ENCODE measurements at regions not wholly inside any gene's neighbourhood (a gene's known extent, or its start where the extent isn't known, plus 50 kb on each side); places are given as distances from the start of the nearest gene placed in this dataset.

- ATAC-seq (ENCODE audit: low FRiP score in 2 of 2): no peak
These were observed 1233.4 kb downstream of the ROBO2 start for GRCh38 chr3:78273326-78273725.

GRCh38 chr3:78274475-78275065, 1234.7 kb downstream of the ROBO2 start:
- 82 to 90% methylated on average over 2 of the region's 2 CpGs for WGBS, 2 donors
- TF ChIP-seq POLR2AphosphoS5 (IDR thresholded peaks at IDR 0.05): no peak
- no peak for TF ChIP-seq CTCF (IDR thresholded peaks at IDR 0.05)
- TF ChIP-seq EP300 (IDR thresholded peaks at IDR 0.05): no peak
- TF ChIP-seq POLR2A (IDR thresholded peaks at IDR 0.05): no peak
- no peak for DNase-seq

More at GRCh38 chr3:78273326-78273725, 1233.4 kb downstream of the ROBO2 start:
- no peaks in the 10 kb centered on the region for H3K4me1 ChIP-seq
- H3K4me3 ChIP-seq: no peak overlapping the region
- DNase-seq: no peak
- no peak overlapping the region for H3K27ac ChIP-seq
- H3K9me3 ChIP-seq: no peaks in the 10 kb centered on the region
- H3K36me3 ChIP-seq: no peaks in the 10 kb centered on the region
- TF ChIP-seq POLR2A (IDR thresholded peaks at IDR 0.05): no peak
- no peak for TF ChIP-seq EP300 (IDR thresholded peaks at IDR 0.05)
- TF ChIP-seq CTCF (IDR thresholded peaks at IDR 0.05): no peak
- no peak for TF ChIP-seq POLR2AphosphoS5 (IDR thresholded peaks at IDR 0.05)
- no peaks in the 10 kb centered on the region for H3K27me3 ChIP-seq
- 66 to 69% methylated on average over 4 of the region's 4 CpGs for WGBS, 2 donors

GRCh38 chr3:78275420-78275852, 1235.5 kb downstream of the ROBO2 start:
- H3K4me1 ChIP-seq: no peaks in the 10 kb centered on the region
- H3K4me3 ChIP-seq: no peak overlapping the region
- H3K9me3 ChIP-seq: no peaks in the 10 kb centered on the region
- ATAC-seq (ENCODE audit: low FRiP score in 2 of 2) (no peak), DNase-seq (no peak)
- no peaks in the 10 kb centered on the region for H3K36me3 ChIP-seq
- 82 to 93% methylated on average over 3 of the region's 3 CpGs for WGBS, 2 donors
- no peaks in the 10 kb centered on the region for H3K27me3 ChIP-seq
- TF ChIP-seq CTCF (IDR thresholded peaks at IDR 0.05) (no peak), POLR2AphosphoS5 (IDR thresholded peaks at IDR 0.05) (no peak), POLR2A (IDR thresholded peaks at IDR 0.05) (no peak), EP300 (IDR thresholded peaks at IDR 0.05) (no peak)
- H3K27ac ChIP-seq: no peak overlapping the region

More at GRCh38 chr3:78274475-78275065, 1234.7 kb downstream of the ROBO2 start:
- H3K27me3 ChIP-seq: no peaks in the 10 kb centered on the region
- H3K9me3 ChIP-seq: no peaks in the 10 kb centered on the region
- H3K4me3 ChIP-seq: no peak overlapping the region
- no peaks in the 10 kb centered on the region for H3K36me3 ChIP-seq
- ATAC-seq (ENCODE audit: low FRiP score in 2 of 2): no peak
- H3K27ac ChIP-seq: no peak overlapping the region
- H3K4me1 ChIP-seq: no peaks in the 10 kb centered on the region

- no peak for ATAC-seq (ENCODE audit: low FRiP score in 2 of 2)
These were observed 1237.3 kb downstream of the ROBO2 start for GRCh38 chr3:78277220-78277619.

More at GRCh38 chr3:78277220-78277619, 1237.3 kb downstream of the ROBO2 start:
- no peaks in the 10 kb centered on the region for H3K36me3 ChIP-seq
- no peak overlapping the region for H3K27ac ChIP-seq
- TF ChIP-seq CTCF (IDR thresholded peaks at IDR 0.05): no peak
- no peak for TF ChIP-seq EP300 (IDR thresholded peaks at IDR 0.05)
- TF ChIP-seq POLR2AphosphoS5 (IDR thresholded peaks at IDR 0.05): no peak
- no peak for TF ChIP-seq POLR2A (IDR thresholded peaks at IDR 0.05)
- H3K4me1 ChIP-seq: no peaks in the 10 kb centered on the region
- H3K9me3 ChIP-seq: no peaks in the 10 kb centered on the region
- DNase-seq: no peak
- H3K27me3 ChIP-seq: no peaks in the 10 kb centered on the region
- H3K4me3 ChIP-seq: no peak overlapping the region
- 87 to 88% methylated on average over 2 of the region's 2 CpGs for WGBS, 2 donors

All from upper lobe of left lung (tissue), 6 donors.